GM18508 (cell line): ENCODE measurements at regions not wholly inside any gene's neighbourhood (a gene's known extent, or its start where the extent isn't known, plus 50 kb on each side); places are given as distances from the start of the nearest gene placed in this dataset.

Source experiments
- ATAC-seq: cut with Tn5 transposase; IDR thresholded peaks from one replicate; pipeline ENCODE4 v1.9.1; 2021; ENCODE audit warnings: moderate number of reproducible peaks; ENCODE audit not compliant: insufficient read depth, unreplicated experiment

- ATAC-seq = no peak
Observed at GRCh38 chr21:25342816-25343215, 264.5 kb downstream of the MRPL39 start.

DNA sequence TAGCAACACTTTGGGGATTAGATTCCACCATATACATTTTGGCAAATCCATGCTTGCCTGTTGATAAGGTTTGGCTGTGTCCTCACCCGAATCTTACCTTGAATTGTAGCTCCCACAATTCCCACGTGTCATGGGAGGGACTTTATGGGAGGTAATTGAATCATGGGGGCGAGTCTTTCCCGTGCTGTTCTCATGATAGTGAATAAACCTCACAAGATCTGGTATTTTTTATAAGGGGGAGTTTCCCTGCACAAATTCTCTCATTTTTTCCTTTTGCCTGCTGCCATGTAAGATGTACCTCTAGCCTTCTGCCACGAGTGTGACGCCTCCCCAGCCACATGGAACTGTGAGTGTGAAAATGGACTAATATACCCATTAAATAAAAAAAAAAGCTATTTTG, 265.3 kb downstream of the MRPL39 start:
- no peak for ATAC-seq

- no peak for ATAC-seq
Observed at GRCh38 chr21:25338415-25338814, 268.9 kb downstream of the MRPL39 start.

GRCh38 chr21:25334046-25334730, 273.1 kb downstream of the MRPL39 start:
- no peak for ATAC-seq

- no peak for ATAC-seq
Observed at GRCh38 chr21:25331286-25331685, 276.0 kb downstream of the MRPL39 start.

DNA sequence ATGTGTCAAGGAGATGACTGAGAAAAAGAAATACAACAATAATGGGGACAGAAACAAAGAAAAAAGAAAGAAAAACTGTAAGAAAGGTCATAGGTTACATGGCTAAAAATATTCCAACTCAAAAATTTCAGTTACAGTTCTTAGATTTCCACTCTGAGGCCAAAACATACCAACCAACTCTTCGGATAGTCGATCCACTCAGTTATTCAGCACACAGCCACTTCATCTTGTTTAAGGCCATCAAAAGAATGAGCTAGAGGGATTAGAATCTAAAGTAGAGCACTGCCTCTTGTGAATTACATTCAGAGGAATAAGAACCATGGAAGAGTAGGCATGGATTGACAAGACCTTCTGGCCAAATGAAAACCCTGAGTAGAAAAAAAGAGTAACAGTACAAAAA, 277.0 kb downstream of the MRPL39 start:
- ATAC-seq = no peak

- ATAC-seq = no peak
Observed at GRCh38 chr21:25329227-25329825, 278.0 kb downstream of the MRPL39 start.

GRCh38 chr21:25328736-25329135, 278.5 kb downstream of the MRPL39 start:
- ATAC-seq = no peak

- ATAC-seq = no peak
Observed at GRCh38 chr21:25326181-25326580, 281.1 kb downstream of the MRPL39 start.

- ATAC-seq = no peak
Observed at GRCh38 chr21:25324666-25325065, 282.6 kb downstream of the MRPL39 start.

- no peak for ATAC-seq
Observed at GRCh38 chr21:25323356-25323949, 283.8 kb downstream of the MRPL39 start.

DNA sequence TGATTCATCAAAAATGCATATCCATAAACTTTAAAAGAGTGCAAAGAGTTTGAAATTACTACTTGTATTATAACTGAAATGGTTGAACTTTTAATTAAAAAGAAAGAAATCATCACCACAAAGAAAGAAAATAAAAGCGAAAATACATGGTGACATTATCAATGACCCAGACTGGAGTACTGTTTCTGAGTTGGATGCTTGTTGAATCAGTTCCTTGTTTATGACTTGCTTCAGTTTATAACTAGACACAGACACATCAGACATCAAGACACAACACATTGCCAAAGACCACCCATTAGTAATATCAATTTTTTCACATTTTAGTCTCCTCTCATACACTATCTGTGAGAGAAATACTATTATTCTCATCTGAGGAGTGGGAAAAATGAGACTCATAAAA, 293.0 kb downstream of the MRPL39 start:
- no peak for ATAC-seq

- no peak for ATAC-seq
Observed at GRCh38 chr21:25313829-25314228, 293.5 kb downstream of the MRPL39 start.

GRCh38 chr21:25307489-25307888, 299.8 kb downstream of the MRPL39 start:
- no peak for ATAC-seq

DNA sequence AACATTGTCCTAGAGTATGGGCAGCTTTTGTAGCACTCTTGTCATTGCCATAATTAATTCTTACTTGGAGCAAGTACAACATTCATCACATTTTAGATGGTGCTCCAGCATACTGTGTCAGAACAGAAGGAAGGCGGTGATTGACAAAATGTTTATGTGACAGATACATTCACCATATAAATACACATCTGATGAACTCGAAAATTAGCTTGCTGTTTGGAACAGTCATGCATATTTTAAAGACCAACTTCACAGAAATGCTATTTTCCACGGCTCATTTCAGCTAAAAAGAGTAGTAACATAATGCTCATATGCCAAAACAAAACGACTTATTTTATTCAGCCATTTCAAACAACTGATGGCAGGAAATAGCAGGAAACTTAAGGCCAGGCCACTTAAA, 302.7 kb downstream of the MRPL39 start:
- ATAC-seq = no peak

DNA sequence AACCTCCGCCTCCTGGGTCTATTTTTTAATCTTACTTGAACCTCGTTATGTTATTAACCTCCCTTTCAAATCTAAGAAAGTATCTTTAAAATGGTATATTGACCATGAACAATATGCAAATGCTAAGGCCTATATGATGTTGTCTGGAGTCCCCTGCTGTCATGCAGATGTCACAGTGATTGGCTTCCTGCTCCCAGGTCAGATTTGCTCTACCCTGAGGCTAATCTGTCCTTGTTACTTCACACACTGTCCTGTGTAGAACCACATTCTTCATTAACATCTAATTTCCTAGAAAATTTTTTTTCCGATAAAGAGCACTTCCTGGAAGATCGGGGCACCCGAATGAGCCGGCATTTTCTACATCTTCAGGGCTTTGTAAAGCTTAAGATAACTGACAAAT, 306.6 kb downstream of the MRPL39 start:
- no peak for ATAC-seq

DNA sequence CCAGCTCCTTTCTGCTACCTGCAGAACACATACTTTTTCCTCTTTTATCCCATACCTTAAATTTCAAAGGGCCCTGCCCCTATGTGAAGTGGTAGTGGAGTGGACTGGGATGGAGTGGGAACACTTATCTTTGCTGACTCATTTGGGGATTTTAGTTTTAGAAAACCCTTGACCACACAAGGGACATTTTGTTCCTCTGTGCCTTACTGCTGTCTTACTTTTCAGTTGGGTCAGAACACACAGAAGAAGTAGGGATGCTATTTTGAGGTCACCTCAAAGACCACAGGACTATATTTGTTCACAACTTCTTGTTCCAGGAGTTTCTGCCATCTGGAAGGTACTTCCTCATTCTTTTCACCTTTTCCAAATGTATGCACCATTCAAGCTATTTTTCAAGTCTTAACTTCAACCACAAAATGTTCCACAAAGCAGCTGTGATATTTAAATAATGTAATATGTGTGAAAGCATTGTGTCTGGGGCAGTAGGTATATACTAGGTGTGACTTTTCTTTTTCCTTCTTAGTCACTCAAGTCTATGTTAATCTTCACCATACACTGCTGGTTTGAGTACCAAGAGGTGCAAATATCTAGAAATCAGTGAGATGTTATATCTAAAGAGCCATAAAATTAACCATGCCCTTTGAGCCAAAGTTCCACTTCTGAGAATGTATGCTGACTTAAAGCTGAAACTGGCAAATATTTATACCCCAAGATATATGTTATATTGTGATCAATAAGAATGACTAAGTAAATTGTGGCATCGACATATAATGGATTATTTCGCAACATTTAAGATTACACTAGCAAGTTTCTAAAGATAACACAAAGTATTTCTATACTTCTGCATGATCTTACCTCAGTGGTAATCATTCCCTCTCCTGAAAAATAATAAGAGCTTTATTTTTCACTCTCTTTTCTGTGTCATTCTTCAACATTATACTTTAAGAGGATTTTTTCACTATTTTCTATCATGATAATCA, 308.5 kb downstream of the MRPL39 start:
- ATAC-seq = peak; percentile 93

- no peak for ATAC-seq
Observed at GRCh38 chr21:25297117-25297516, 310.2 kb downstream of the MRPL39 start.

DNA sequence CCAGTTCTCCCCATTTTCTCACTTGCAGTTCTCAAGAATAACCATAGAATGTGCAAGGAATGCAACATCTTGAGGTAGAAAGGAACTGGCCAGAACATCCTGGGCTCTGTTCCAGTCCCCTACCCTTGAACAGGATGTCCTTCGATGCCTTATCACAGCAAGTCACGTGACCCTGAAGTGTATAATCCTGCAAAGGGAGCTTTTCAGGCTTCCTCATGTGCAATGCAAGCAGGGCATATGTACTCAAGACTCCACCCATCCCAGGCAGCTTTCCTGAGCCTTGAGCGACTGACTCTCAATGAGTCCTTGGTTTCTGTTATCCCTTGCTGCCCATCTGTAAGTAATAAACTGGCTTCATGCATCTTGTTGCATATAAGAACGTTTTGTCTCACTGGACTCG, 311.0 kb downstream of the MRPL39 start:
- no peak for ATAC-seq

DNA sequence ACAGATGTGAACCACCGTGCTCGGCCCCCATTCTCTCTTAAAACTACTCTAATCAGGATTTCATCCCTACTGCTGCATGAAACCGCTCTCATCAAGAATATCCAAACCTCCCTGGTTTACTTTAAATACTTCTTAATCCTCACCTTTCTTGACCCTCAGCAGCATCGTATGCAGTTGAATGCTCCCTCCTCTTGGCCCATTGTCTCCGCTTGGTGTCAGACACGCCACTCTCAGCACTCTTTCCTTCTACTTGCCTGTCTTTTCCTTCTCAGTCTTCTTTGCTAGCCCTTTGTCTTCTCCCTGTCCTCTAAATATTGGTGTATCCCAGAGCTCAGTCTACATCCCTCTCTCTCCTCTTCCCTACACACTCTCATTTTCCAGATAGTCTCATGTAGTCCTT, 314.9 kb downstream of the MRPL39 start:
- ATAC-seq = no peak

DNA sequence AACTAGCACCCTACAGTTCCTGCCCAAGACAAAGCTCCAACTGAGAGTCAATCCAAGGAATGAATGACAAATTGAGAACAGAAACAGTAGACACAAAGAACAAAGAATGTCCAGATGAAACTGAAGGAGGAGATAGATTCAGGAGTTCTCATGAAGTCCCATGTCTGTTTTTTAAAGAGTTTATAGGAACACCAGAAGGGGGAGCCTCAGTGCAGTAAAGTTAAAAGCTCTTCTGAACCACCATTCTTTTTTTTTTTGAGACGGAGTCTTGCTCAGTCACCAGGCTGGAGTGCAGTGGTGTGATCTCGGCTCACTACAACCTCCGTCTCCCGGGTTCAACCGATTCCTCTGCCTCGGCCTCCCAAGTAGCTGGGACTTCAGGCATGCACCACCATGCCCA, 323.6 kb downstream of the MRPL39 start:
- no peak for ATAC-seq
